Jurkat, Clone E6-1 (cell line): ENCODE measurements at regions not wholly inside any gene's neighbourhood (a gene's known extent, or its start where the extent isn't known, plus 50 kb on each side); places are given as distances from the start of the nearest gene placed in this dataset.
"Not testable (repeated sequence)": the region's sequence is repeated elsewhere in the genome, so short reads cannot be mapped to it uniquely, and the experiment has no call there.

Experiments used
- DNase-seq: peaks from one replicate; pipeline ENCODE4 v3.0.0-alpha.2; 2011; ENCODE audit warnings: low read depth, low spot score
- H3K4me3 ChIP-seq: 2 replicates; pipeline ENCODE4 v1.5.1; 2011; ENCODE audit warnings: mild to moderate bottlenecking, low read length, control low read depth, moderate library complexity

DNA sequence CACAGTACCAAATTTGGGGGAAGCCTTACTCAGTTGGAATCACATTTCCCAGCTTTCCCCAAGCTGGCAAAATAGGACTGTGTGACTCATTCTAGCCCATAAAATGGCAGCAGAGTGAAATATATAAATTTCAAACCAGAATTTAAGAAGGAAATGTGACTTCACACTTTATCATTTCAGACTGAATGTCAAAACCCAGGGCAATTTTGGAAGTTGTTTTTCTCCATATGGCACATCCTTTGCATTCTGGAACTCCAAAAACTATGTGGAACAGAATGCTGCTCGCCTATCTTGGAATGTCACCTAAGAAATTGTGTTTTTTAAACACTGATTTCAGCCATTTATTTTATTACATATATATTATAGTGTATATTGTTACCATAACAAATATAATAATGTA is 424.7 kb upstream of the ST8SIA4 start:
- DNase-seq: no peak
- no peak overlapping the region for H3K4me3 ChIP-seq

GRCh38 chr5:101326766-101327165 is 423.7 kb upstream of the ST8SIA4 start:
- H3K4me3 ChIP-seq: no peak overlapping the region
- no peak for DNase-seq

- DNase-seq, H3K4me3 ChIP-seq: not testable (repeated sequence)
Observed at GRCh38 chr5:101316401-101316800, 413.3 kb upstream of the ST8SIA4 start.

DNA sequence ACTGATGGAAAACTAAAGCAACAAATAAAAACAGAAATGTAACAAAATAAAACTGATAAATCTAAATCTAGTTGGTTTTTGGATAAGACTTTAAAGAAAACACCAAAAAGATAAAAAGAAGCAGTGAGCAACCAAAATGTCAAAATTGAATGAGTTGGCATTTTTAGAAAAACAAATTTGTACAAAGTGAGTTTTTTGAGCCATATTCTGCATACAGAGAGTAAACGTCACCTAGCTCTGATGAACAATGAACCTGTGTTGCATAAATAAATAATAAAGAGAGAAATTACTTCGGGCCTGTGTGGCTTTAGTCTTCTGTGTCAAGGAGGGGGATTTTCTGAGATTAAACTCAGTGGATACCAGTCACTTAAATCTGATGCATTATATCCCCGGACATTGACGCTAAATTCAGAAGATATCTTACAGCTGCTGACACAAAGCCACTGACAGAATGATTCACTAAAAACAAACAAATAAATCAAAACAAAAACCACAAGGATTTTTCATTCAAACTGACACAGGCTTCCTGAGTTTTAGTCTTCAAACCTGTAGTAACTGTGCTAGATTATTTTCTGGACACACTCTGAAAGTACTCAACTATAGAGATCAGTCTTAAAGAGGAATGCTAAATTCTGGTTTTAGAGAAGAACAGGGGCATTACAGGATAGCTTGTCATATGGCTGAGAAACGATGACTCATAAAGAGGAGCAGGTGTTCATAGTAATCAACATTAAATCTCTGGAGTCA is 403.5 kb upstream of the ST8SIA4 start:
- no peak overlapping the region for H3K4me3 ChIP-seq
- DNase-seq: no peak

- no peak for DNase-seq
Observed at GRCh38 chr5:101296477-101296876, 393.4 kb upstream of the ST8SIA4 start.

GRCh38 chr5:101292199-101292598 is 389.1 kb upstream of the ST8SIA4 start:
- DNase-seq: no peak
- H3K4me3 ChIP-seq: no peak overlapping the region

More at GRCh38 chr5:101296477-101296876, 393.4 kb upstream of the ST8SIA4 start:
- H3K4me3 ChIP-seq: no peak overlapping the region

DNA sequence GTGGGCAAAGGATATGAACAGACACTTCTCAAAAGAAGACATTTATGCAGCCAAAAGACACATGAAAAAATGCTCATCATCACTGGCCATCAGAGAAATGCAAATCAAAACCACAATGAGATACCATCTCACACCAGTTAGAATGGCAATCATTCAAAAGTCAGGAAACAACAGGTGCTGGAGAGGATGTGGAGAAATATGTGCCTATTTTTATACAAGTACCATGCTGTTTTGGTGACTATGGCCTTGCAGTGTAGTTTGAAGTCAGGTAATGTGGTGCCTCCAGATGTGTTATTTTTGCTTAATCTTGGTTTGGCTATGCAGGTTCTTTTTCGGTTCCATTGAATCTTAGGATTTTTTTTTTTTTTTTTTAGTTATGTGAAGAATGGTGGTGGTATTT is 387.7 kb upstream of the ST8SIA4 start:
- H3K4me3 ChIP-seq: not testable (repeated sequence)
- DNase-seq: peak; percentile 4

DNA sequence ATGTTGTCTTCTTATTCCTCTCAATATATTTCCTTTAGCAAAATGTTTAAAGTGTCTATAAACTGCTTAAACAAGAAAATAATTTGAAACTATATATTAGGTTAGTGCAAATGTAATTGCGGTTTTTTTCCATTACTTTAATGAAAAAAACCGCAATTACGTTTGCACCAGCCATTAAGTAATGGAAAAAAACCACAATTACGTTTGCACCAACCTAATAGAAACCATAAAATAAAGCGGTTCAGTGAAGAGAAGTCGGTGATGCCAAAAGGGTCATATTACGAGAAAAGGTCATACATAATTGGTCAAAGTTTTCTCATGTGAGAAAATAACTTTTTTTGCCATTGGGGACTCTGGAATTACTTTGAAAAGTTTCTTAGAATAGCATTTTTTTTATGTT is 385.6 kb upstream of the ST8SIA4 start:
- H3K4me3 ChIP-seq: no peak overlapping the region
- DNase-seq: no peak

- no peak for DNase-seq
- H3K4me3 ChIP-seq: no peak overlapping the region
Observed at GRCh38 chr5:101284736-101285375, 381.8 kb upstream of the ST8SIA4 start.

DNA sequence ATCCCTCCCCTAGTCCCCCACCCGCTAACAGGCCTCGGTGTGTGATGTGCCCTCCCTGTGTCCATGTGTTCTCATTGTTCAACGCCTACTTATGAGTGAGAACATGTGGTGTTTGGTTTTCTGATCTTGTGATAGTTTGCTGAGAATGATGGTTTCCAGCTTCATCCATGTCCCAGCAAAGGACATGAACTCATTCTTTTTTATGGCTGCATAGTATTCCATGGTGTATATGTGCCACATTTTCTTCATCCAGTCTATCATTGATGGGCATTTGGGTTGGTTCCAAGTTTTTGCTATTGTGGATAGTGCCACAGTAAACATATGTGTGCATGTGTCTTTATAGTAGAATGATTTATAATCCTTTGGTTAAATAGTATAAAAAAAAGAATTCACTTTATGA is 380.9 kb upstream of the ST8SIA4 start:
- H3K4me3 ChIP-seq, DNase-seq: not testable (repeated sequence)

DNA sequence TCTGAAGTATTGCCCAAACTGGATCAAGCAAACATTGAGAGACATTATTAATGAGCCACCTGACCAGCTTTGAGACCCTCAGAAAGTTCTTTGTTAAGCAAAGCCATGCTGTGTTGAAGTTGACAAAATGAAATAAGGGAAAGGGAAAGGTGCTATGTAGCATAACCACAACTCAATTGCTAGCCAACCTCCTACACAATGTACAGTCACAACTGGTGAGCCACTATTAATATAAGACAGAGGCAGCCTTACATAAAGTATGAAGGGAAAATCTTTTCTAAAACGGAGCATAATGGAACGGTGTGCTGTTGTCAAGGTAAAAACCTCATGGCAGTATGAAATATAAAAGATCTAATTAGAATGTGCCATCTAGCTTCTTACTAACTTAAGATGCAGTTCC is 375.8 kb upstream of the ST8SIA4 start:
- no peak for DNase-seq
- no peak overlapping the region for H3K4me3 ChIP-seq

DNA sequence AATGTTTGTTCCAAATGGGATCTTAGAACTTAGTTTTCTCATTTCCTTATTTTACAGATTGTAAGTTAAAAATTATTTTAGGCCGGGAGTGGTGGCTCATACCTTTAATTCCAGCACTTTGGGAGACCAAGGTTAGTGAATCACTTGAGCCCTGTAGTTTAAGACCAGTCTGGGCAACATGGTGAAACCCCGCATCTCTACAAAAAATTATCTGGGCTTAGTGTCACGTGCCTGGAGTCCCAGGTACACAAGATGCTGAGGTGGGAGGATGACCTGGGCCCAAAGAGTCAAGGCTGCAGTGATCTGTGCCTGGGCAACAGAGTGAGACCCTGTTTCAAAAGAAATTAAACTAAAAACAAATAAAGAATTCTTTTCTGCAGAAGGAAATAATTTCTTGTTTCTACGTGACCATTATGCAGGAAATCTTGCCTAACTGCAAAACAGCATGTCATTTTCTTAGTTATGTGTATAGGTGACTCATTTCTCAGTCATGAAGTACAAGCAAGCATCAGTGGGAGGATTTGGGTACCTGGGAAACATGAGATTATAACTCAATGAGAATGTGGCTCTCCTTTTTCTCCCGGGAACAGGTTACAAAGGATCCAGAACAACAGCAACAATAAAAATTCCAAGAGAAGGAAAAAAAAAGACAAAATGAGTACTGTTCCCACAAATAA is 375.1 kb upstream of the ST8SIA4 start:
- DNase-seq: no peak
- H3K4me3 ChIP-seq: no peak overlapping the region

GRCh38 chr5:101271945-101272344 is 368.9 kb upstream of the ST8SIA4 start:
- no peak overlapping the region for H3K4me3 ChIP-seq
- no peak for DNase-seq

GRCh38 chr5:101271416-101271815 is 368.3 kb upstream of the ST8SIA4 start:
- no peak for DNase-seq
- H3K4me3 ChIP-seq: no peak overlapping the region

DNA sequence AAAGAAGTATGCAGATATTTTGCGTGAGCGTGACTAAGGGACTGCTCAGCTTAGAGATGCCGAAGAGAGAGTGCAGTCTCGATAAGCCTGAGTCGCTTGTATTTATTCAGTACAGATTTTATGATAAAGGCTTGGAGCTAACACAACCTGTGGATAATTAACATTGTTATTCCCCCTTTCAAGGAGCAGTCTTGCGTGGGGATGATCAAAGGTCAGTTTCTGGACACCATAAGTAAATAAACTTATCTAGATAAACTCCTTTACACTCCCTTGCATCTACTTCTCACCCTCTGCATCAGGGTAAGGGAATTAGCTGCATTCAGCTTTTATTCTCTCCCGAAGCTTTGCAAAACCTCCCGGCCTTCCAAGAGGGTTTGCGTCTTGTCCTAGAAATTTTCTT is 357.8 kb upstream of the ST8SIA4 start:
- DNase-seq: no peak
- no peak overlapping the region for H3K4me3 ChIP-seq

DNA sequence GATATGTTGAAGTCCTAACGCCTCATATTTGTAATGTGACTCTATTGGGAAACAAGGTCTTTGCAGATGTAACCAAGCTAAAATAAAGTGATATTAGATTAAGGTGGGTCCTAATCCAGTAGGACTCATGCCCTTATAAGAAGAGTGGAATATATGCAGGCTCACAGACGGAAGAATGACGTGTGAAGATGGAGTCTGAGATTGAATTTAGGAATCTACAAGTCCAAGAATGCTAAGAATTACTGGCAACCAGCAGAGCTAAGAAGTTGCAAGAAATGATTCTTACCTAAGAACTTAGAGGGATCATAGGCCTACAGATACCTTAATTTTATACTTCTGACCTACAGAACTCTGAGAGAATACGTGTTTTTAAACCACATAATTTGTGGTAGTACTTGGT is 350.0 kb upstream of the ST8SIA4 start:
- H3K4me3 ChIP-seq: no peak overlapping the region
- DNase-seq: no peak

DNA sequence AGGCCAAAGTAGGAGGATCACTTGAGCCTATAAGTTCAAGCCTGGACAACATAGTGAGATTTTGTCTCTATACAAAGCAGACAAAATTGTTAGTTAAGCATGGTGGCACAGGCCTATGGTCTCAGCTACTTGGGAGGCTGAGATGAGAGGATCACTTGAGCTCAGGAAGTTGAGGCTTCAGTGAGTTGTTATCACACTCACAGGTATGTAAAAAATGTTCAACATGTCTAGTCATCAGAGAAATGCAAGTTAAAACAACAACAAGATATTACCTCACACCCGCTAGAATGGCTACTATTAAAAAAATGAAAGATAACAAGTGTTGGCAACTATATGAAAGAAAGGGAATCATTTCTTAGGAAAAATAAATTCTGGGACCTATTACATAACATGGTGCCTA is 341.5 kb upstream of the ST8SIA4 start:
- no peak overlapping the region for H3K4me3 ChIP-seq
- DNase-seq: no peak

DNA sequence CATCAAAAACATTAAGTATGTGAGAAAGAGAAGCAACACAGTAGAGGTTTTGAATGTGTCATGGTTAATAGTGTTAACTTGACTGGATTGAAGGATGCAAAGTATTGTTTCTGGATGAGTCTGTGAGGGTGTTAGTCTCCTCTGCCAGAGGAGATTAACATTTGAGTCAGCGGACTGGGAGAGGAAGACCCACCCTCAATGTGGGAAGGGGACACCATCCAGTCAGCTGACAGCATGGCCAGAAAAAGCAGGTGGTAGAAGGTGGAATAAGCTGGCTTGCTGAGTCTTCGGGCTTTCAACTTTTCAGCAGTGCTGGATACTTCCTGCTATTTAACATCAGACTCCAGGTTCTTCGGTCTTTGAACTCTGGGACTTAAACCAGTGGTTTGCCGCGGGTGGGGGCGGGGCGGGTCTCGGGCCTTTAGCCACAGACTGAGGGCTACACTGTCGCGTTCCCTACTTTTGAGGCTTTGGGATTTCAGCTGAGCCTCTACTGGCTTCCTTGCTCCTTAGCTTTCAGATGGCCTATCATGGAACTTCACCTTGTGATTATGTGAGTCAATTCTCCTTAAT is 309.9 kb upstream of the ST8SIA4 start:
- no peak for DNase-seq
- H3K4me3 ChIP-seq: no peak overlapping the region

GRCh38 chr5:101206534-101206933 is 303.5 kb upstream of the ST8SIA4 start:
- no peak overlapping the region for H3K4me3 ChIP-seq
- DNase-seq: no peak

GRCh38 chr5:101205065-101205464 is 302.0 kb upstream of the ST8SIA4 start:
- DNase-seq, H3K4me3 ChIP-seq: not testable (repeated sequence)
